OCI-LY7 (cell line): ENCODE measurements at regions not wholly inside any gene's neighbourhood (a gene's known extent, or its start where the extent isn't known, plus 50 kb on each side); places are given as distances from the start of the nearest gene placed in this dataset.

Source experiments
- EZH2phosphoT487 ChIP-seq: fragments of 200-600 bp; sonication (generic); IDR thresholded peaks from 2 replicates; pipeline ENCODE4 v1.6.1; 2018; ENCODE audit warnings: low read depth, borderline replicate concordance, mild to moderate bottlenecking, mixed run types, antibody characterized with exemption, low read length, moderate library complexity, mixed read lengths
- TF ChIP-seq, protein P1 (sequence below): fragments of 200-600 bp; sonication (generic); conservative IDR thresholded peaks from 2 replicates; pipeline ENCODE4 v1.5.1; 2014; ENCODE audit warnings: mild to moderate bottlenecking, antibody characterized with exemption, low read length, moderate library complexity, mixed read lengths

DNA sequence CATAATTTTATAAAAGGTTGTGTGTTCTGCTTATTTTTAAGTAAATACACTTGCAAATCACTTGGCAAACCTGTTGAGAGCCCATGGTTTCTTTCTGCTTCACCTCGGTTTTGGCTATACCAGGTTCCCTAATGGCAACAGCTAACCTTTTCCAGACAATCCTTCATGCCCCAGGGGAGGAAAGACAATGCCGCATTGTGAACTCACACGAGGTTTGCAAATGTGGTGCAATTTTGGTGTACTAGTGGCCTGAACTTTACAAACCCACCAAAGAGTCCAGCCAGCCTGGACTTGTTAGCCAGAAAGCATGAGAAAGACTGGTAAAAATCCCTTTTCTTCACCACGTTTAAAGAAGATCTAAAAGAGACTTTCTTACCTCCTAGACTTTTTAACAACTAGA lies 84.8 kb upstream of the SOX4 start:
- TF ChIP-seq, protein P1, sequence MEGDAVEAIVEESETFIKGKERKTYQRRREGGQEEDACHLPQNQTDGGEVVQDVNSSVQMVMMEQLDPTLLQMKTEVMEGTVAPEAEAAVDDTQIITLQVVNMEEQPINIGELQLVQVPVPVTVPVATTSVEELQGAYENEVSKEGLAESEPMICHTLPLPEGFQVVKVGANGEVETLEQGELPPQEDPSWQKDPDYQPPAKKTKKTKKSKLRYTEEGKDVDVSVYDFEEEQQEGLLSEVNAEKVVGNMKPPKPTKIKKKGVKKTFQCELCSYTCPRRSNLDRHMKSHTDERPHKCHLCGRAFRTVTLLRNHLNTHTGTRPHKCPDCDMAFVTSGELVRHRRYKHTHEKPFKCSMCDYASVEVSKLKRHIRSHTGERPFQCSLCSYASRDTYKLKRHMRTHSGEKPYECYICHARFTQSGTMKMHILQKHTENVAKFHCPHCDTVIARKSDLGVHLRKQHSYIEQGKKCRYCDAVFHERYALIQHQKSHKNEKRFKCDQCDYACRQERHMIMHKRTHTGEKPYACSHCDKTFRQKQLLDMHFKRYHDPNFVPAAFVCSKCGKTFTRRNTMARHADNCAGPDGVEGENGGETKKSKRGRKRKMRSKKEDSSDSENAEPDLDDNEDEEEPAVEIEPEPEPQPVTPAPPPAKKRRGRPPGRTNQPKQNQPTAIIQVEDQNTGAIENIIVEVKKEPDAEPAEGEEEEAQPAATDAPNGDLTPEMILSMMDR = no peak
- TF ChIP-seq EZH2phosphoT487 = no peak
